HG03064 (cell line): ENCODE measurements at regions not wholly inside any gene's neighbourhood (a gene's known extent, or its start where the extent isn't known, plus 50 kb on each side); places are given as distances from the start of the nearest gene placed in this dataset.

Source experiments
- ATAC-seq: cut with Tn5 transposase; IDR thresholded peaks from one replicate; pipeline ENCODE4 v1.9.1; 2021; ENCODE audit warnings: low read depth; ENCODE audit not compliant: unreplicated experiment

DNA sequence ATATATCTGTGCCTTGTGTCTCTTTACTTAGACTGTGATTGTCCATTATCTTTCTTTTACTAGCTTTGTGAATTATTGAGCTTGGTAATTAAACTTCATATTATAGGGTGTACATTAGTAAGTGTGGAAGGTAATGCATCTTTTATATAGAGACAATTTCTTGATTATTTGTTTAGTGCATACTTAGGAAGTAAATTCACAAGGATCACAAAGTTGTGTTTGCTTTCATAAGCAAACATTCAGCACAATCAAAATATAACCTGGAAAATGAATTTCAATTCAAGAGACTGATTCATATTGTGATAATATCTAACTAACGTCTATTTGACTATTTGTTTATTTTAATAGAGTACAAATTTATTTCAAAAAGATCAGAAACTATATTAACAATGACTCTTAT, 749.9 kb upstream of the NUDT12 start:
- ATAC-seq: no peak

DNA sequence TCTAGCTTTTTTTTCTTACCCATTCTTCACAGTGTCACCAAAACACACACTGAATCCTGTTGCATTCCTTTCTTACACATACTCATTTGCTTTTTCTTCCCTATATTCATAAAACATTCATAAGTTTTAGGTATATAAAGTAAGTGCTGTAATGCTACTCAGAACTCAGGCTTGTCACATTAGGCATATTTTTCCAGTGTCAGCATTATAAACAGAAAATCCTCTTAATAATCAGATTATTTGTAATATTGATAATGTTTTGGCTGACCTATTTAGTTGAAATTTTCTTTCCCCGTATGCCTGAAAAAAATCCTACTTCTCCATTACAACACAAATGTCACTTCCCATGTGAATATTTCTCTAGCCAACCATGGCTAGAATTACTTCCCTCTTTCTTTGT, 743.0 kb upstream of the NUDT12 start:
- ATAC-seq: no peak

DNA sequence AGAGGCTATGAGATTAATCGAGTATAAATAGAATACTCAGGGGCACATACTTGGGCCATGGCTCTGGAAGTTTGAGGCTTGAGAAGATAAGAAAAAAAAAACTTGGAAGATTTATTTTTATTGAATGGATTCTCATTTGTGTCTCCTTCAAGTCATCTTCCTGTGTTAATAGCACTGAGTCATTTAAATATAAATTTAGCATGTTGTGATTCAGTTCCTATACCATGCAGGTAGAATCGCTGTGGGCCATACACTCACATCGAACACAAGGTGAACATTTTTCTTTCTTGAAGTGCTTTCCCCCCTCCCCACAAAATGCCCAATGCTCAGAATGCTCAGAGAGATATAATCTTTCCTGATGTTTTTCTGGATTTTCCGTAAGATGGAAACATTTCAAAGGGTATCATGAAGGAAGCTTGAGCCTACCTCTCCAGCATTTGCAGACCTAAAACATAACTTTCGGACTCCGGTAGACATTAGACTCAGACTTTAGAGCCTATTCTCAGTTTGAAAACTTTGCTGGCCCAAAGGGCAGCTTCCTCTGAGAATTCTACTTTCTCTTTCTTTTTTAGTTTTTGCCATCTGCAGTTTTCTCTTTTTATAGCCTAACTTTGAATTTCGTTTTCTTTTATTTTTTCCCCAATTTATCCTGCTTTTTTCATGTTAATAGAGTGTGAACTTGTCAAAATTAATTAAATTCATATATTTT, 737.6 kb upstream of the NUDT12 start:
- ATAC-seq: no peak

DNA sequence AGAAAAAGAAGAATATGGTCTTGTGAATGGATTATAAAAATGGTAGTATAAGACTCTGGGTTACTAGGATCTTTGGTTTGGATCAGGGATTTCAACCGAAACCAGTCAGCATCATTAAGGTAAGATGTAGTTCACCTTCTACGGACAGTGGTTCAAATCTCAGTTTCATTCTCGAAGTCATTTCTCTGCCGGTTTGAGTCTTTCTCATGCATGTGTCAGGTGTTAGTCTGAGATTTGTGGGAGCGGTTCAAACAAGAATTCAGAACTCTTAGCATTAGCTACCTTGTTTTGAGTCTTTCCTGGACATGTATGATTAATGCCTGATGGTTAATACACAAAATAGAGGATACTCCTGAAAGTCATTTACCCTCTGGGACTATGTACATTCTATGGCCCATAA, 735.9 kb upstream of the NUDT12 start:
- ATAC-seq: no peak

DNA sequence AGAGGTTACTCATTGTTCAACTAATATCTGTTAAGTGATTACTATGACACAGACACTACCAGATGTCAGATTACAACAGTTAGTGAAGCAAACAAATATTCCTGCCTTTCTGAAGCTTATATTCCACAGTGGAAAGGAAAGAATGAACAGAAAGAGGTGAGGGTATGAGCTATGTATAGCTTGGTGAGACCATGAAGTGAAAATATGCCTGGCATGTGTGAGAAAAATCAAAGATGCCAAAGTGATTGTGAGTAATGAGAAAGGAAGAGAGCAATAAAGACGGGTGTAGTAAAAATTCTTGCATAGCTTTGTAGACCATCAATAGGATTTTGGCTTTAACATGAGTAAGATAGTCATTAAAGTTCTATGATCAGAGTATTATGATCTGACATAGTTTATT, 734.5 kb upstream of the NUDT12 start:
- no peak for ATAC-seq

DNA sequence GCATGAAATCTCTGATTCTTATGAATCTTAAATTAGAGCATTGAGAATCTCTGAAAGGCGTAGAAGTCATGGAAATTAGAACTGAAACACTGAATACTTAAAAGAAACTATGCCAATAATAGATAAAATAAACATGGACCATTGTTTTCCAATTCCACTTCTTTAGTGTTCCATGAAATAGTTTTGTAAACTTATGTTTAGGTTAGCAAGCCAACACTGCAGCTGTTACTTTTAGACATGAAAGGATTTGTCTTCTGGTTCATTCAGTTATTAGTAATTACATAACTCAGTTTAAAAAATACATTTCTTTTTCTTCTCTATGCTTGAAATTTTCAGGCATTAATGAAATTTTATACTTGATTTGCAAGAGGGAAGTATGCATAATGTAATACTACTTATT, 733.4 kb upstream of the NUDT12 start:
- no peak for ATAC-seq

DNA sequence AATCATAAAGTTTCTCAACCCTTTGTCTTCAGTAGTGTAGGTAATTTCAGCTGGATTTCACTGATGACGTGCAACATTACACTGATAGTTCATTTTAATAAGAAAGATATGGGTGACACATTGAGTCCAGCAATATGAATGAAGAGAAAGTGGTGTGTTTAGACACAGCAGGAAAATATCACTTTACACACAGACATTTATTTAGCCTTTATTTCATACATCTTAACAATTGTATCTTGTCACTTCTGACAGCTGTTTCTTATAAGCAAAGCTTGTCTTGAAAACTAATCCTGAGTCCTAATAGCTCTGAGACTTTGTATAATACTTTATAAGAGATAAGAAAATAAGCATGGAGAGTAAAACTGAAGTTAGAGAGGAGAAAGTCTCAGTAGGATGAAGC, 720.5 kb upstream of the NUDT12 start:
- ATAC-seq: no peak

DNA sequence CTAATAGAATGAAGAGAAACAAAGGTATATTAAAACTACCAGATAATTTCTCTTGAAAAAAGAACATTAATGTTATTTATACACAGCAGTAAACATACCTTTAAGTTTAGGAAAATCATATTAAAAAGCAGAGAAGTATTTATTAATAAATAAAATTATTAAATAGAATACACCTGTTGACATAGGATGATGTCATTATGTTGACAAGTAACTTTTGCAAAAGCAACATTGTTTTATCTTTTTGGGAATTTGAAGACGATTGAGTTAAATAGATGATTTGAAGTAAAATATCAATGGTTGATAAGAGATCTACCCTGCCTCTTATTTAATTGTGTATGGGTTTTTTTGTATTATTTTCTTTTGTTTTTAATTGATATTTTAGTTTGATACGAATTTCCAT, 711.1 kb upstream of the NUDT12 start:
- no peak for ATAC-seq

DNA sequence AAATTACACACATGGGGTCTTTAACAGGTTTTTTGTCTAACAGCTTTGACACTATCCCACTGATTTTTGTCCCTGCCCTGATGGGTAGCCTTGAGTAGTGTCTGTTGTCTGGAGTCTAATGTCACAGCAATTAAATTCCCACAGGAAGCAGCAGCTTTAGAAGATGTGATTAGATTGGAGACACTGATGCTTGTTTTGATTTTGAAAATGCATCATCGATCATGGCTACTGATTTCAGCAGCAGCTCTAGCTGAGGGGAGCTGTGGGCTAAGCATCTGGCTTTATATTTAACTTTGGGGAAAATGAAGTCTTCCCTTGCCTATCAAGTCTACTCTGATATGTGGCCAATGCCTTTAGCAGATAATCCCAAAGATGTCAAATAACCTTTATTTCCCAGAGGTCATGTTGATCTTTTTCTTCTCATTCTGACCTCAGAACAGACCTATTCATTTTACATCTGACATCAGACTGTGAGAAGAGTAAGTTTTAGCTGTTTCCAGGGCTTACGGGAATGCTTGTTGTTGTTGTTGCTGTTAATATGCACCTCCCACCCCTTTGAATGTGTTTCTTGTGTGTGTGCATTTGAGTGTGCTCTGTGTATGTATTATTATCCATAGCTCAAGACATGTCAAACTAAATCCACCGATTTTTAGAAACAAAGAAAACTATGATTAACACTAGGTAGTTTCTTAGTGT, 704.9 kb upstream of the NUDT12 start:
- no peak for ATAC-seq

DNA sequence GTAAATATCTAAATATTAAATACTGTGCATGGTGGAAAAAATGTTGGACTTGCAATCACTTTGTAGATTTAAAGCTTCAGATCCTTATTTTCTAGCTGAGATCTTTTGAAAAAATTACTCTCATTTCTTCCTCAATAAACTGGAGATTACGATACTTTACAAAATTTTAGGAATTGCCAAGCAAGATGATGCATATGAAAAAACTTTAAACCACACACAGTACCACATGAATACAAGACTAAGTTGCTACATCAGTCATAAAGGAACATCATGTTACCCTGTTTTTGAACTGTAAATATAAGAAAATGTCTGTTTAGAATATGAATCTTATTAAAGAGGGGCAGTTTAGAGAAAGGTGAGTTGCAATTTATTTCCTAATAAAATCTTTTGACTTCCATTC, 703.6 kb upstream of the NUDT12 start:
- no peak for ATAC-seq

DNA sequence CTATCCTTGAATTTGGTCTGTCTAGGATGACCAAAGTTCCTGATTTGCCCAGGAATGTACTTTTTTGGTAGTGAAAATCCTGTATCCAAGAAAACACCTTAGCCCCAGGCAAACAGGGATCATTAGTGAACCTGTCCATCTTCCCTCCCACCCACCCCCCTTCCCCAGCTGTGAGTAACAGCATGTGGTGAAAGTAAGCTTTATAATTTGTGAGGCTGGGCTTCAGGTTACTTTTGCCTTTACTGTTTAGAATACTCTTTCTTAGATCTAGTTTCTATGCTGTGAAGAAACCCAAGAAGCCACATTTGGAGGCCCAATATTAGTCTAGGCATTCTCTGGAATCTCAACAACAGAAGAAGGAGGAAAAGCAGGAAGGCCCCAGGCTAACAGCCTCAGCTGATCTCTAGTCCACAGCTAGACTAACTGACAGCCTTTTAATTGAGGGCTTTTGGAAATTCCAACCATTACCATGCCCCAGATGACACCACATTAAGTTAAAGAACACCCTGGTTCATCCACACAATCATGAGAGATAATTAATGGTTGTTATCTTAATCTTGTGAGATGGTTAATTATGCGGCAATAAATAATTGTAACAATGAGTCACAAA, 703.0 kb upstream of the NUDT12 start:
- ATAC-seq: no peak

DNA sequence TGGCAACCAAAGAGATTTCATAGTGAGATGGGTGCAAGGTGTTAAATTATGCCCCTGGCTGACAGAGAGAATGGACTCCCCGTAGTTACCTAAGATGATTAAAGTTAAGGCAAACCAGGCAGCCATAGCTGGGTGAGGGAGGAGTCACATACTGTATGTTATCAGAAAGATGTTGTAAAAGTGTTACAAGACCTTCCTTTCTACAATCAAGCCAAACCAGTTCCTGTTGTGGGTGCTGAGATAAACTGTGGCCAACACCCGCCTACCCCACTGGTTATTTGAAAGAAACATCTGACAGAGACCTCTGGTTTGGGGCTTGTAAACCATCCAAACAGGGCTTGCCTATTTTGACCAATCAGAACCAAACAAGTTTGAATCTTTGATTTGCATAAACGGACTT, 684.7 kb upstream of the NUDT12 start:
- no peak for ATAC-seq

DNA sequence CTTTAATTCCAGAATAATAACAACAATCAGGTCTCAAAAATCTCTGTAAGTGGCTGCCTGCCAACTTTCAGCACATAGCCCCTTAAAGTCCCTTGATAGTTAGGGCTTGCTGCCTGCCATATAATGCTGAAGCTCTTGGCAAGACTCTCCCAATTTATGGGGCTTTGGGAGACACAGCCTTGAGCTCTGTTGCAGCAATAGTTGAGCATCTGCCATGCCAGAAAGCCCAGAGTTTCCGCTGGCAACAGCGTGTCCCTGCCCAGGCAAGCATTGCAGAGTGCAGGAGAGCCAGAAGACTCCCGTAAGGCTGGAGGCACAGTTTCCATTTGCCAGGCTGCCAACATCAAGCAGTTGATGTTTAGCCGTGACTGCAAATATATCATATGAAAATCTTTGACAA, 678.5 kb upstream of the NUDT12 start:
- ATAC-seq: no peak

DNA sequence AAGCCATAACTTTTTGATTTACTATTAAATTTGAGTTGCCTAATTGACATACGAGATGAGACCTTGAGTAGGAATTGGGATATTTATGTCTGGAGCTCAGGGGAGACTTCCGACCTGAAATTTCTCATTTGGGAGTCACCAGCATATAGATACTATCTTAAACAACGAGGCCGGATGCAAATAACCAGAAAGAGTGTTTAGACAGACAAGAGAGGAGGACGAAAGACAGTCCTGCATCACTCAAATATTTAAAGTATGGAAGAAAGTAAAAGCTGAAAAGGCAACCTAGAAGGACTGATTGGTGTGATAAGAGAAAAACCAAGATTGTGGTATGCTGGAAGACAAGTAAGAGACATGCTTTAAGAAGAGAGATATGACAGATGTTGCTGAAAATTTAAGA, 675.0 kb upstream of the NUDT12 start:
- ATAC-seq: no peak

DNA sequence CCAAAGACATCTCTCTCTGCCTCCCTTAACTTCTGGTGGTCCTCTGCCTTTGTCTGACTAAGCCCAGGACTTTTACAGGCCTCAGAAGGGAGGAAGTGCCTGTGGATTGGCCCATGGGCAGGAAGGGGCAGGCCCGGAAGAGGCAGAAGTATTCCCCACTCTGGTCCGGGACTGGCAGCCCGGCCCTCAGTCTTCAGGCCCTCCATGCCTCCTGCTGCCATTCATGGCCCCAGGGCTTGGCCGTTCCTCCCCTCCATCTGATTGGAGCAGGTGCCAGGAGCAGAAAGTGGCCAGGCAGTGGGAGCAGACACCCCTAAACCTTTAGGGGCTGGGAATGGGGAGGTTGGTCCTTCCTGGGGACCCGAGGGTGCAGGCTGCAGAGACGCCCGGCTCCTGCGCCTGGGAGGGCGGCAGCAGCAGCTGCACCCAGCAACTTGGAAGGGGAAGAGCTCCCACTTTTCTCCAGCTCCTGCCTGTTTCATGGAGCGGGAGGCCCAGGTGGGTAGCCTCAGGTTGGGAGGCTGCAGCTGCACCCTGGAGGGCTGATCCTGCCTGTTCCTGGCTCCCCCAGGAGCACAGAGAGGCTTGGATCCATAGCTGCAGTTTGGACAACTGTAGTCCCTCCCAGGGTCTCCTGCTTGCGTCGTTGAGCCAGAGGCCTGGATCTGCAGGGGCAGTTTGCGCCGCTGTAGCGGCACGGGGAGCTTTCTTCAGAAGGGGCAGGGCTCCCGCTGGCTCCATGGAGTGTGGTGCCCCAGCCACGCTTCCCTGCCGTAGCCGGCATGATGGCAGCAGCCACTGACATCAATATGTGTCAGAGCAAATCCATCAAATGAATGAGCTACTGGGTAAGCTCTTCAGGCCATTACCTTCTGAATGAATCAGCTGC, 661.5 kb upstream of the NUDT12 start:
- no peak for ATAC-seq

DNA sequence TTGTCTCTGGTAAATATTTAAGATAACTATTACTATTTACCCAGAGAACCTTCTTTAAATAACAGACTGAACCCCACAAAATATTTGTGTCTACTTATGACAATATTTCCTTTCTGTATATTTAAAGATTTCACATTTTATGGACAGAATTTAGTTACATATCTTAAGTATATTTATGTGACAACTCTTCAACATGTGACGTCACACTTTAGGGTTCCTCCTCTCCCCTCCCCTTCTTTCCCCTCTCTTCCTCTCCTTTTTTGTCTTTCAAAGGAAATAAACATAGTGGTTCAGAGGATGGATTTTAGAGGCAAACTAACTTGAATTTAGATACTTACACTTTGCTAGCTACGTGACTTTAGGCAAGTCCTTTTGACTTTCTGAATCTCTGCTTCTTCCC, 655.6 kb upstream of the NUDT12 start:
- no peak for ATAC-seq

DNA sequence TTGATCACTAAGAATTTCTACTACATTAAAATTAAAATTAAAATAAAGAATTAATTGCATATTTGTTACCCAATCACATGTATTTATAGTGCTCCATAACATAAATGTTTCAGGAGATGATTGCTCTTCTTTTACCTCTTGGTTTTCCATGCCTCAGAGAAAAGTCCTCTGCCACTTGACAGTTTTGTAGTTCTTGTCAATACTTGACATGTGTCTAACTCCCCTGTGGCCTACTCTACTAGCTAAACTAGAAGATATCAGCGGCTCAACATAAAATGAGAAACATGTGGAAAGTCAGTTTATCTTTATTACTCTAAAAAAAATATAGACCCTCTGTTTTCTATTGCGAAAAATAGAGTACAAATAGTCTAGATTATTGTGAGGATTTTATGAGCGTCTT, 650.6 kb upstream of the NUDT12 start:
- no peak for ATAC-seq

DNA sequence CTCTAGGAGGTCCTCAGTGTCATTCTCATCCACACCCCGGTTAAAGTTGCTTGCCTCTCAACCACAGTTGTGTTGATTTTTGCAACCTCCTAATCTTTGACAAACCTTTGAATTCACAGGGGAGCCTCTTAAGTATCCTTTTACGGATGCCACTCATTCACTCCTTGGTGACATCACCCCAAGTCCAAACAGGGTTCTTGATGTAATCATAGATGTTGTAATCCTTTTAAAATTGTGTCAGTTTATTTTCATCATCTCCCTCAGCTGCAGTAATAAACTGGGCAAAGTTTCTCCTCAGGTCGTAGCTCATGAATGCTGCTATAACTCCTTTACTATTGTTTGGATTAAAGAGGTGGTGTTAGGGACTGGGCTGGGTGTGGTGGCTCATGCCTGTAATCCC, 637.2 kb upstream of the NUDT12 start:
- ATAC-seq: no peak

DNA sequence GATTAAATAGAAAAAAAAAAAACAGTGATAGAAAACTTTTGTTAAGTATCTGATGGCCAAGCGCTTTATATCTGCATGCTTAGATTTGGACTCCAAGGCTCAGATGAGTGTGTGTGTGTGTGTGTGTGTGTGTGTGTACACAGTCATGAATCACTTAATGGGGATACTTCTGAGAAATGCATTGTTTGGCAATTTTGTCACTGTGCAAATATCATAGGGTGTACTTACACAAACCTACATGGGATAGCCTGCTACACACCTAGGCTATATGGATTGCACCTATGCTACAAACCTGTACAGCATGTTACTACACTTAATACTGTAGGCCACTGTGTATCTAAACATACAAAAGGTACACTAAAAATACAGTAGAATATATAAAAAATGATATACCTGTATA, 635.6 kb upstream of the NUDT12 start:
- no peak for ATAC-seq

DNA sequence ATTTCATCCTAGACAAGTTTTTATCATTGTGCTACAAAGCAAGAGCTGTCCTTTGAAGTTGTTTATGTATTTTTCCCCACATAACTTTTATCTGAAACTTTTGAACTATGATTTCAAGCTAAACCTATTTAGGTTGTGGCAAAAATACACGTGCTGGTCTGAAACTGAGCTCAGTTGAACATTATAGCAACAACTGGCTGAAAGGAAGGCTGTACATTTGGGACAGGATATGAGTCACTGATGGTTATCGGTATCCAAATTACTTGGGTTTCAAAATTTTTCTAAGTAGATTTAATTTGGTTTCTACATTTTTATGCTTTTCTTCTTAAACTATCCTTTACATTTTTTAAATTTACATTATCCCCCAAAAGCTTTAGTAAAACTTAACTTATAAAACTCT, 627.3 kb upstream of the NUDT12 start:
- ATAC-seq: no peak

DNA sequence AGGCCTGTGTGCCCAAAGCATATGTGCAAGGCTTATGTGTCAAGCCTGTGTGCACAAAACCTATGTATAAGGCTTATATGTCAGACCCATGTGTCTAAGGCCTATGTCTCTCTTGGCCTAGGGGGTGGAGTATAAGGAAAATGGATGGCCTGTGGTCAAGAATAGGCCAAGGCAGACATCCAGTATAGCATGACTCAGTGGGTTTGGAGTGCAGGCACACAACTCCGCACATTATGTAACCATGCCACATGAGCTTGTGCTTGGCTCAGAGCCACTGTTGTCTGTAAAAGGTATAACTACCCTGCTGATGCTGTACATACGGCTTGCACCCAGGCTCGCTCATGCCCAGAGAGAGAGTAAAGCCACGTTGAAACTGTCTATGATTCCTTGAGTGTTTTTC, 626.4 kb upstream of the NUDT12 start:
- ATAC-seq: no peak
